K562 (cell line): ENCODE measurements at regions not wholly inside any gene's neighbourhood (a gene's known extent, or its start where the extent isn't known, plus 50 kb on each side); places are given as distances from the start of the nearest gene placed in this dataset.

Source experiments
- RAD51 ChIP-seq: fragments of 450-650 bp; IDR thresholded peaks from 2 replicates; pipeline ENCODE4 v1.7.1; 2016; ENCODE audit warnings: low read depth, mild to moderate bottlenecking, borderline replicate concordance
- TF ChIP-seq, protein P1 (sequence below), 2 experiments: fragments of 450-650 bp; IDR thresholded peaks; 2 replicates each; pipeline ENCODE4 v1.6.1; 2016; ENCODE audit warnings: mild to moderate bottlenecking in 2 of 2, borderline replicate concordance in 1 of 2, low read depth in 1 of 2, moderate library complexity in 1 of 2
- TF ChIP-seq, protein P2 (sequence below): fragments of 200-400 bp; formaldehyde crosslinking; IDR thresholded peaks from 2 replicates; pipeline ENCODE4 v1.6.1; 2017; ENCODE audit warnings: mild to moderate bottlenecking, low read depth, low read length, moderate library complexity

DNA sequence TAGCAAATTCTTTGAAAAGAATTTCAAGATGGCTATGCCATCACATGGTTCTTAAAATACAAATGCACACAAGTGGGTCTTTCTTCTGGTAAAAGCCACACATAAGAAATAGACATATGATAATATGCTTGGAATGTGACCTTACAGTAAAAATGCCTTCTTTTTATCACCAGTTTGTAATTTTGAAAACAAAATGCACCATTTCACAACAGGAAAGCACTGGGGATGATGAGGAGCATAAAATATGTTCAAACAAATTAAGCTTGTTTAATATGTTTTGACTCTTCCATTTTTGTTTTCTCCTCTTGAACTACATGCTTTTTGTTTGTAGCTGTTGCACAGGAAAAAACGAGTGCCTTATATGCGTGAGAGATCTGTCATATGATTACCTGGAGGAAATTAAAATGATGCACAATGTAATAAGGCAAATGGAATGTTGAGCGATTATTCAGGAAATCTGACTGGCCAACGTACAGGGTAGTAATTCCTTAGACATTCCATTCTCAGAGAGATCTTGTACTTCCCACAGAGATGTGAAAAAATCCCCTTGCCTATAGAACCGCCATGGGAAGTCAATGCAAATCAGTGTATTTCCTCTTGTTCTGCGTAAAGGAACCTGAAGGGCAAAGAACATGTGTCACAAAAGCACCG is 911.6 kb downstream of the TFAP2A start (continued):
- TF ChIP-seq, protein P1, sequence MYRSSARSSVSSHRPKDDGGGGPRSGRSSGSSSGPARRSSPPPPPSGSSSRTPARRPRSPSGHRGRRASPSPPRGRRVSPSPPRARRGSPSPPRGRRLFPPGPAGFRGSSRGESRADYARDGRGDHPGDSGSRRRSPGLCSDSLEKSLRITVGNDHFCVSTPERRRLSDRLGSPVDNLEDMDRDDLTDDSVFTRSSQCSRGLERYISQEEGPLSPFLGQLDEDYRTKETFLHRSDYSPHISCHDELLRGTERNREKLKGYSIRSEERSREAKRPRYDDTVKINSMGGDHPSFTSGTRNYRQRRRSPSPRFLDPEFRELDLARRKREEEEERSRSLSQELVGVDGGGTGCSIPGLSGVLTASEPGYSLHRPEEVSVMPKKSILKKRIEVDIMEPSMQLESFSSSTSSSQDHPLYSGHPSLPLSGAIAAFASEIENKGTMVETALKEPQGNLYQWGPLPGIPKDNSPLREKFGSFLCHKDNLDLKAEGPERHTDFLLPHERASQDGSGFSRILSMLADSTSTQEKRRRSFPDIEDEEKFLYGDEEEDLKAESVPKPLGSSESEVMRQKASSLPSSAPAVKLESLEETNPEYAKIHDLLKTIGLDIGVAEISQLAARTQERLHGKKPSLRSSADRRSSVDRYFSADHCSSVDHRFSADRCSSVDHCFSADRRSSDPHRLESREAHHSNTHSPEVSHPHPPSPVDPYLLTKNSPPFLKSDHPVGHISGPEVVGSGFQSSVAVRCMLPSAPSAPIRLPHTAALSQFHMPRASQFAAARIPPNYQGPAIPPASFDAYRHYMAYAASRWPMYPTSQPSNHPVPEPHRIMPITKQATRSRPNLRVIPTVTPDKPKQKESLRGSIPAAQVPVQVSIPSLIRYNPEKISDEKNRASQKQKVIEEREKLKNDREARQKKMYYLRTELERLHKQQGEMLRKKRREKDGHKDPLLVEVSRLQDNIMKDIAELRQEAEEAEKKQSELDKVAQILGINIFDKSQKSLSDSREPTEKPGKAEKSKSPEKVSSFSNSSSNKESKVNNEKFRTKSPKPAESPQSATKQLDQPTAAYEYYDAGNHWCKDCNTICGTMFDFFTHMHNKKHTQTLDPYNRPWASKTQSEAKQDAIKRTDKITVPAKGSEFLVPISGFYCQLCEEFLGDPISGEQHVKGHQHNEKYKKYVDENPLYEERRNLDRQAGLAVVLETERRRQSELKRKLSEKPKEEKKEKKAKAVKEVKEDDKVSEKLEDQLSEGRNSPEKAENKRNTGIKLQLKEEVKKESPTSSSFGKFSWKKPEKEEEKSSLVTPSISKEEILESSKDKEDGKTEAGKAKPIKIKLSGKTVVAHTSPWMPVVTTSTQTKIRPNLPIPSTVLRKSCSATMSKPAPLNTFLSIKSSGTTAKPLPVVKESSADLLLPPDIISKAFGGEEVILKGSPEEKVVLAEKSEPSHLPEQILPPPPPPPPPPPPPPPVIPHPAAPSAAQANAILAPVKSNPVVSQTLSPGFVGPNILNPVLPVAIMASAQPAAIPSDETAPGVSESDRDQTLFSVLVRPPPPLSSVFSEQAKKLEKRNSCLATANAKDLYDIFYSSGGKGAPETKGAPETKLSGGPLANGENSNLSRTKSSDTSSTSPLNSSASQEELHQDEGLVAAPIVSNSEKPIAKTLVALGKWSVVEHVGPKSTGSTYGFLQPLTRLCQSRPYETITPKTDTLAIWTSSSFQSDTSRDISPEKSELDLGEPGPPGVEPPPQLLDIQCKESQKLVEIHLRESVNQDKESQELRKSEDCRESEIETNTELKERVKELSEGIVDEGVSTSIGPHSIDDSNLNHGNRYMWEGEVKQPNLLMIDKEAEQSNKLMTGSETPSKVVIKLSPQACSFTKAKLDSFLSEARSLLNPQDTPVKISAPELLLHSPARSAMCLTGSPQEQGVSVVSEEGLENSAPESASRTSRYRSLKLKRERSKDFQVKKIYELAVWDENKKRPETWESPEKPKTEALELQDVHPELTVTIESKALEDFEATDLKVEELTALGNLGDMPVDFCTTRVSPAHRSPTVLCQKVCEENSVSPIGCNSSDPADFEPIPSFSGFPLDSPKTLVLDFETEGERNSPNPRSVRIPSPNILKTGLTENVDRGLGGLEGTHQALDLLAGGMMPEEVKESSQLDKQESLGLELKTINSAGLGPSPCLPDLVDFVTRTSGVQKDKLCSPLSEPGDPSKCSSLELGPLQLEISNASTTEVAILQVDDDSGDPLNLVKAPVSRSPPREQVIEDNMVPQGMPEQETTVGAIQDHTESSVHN (IDR thresholded peaks at IDR 0.05; ENCODE audit: borderline replicate concordance in 1 of 2, low read depth in 1 of 2) = no peak
- TF ChIP-seq RAD51 = no peak
- TF ChIP-seq, protein P2, sequence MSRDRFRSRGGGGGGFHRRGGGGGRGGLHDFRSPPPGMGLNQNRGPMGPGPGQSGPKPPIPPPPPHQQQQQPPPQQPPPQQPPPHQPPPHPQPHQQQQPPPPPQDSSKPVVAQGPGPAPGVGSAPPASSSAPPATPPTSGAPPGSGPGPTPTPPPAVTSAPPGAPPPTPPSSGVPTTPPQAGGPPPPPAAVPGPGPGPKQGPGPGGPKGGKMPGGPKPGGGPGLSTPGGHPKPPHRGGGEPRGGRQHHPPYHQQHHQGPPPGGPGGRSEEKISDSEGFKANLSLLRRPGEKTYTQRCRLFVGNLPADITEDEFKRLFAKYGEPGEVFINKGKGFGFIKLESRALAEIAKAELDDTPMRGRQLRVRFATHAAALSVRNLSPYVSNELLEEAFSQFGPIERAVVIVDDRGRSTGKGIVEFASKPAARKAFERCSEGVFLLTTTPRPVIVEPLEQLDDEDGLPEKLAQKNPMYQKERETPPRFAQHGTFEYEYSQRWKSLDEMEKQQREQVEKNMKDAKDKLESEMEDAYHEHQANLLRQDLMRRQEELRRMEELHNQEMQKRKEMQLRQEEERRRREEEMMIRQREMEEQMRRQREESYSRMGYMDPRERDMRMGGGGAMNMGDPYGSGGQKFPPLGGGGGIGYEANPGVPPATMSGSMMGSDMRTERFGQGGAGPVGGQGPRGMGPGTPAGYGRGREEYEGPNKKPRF = no peak
